NCI-H510A treated with DMSO at 0.1 percent for 48 hours (cell line): ENCODE measurements at regions not wholly inside any gene's neighbourhood (a gene's known extent, or its start where the extent isn't known, plus 50 kb on each side); places are given as distances from the start of the nearest gene placed in this dataset.

Experiments
- DNase-seq: peaks from one replicate; lab custom pipeline; 2025; lab: John Stamatoyannopoulos, UW

- DNase-seq, result no peak
These were observed 446.8 kb downstream of the COL11A1 start for GRCh38 chr1:102661481-102661880.

DNA sequence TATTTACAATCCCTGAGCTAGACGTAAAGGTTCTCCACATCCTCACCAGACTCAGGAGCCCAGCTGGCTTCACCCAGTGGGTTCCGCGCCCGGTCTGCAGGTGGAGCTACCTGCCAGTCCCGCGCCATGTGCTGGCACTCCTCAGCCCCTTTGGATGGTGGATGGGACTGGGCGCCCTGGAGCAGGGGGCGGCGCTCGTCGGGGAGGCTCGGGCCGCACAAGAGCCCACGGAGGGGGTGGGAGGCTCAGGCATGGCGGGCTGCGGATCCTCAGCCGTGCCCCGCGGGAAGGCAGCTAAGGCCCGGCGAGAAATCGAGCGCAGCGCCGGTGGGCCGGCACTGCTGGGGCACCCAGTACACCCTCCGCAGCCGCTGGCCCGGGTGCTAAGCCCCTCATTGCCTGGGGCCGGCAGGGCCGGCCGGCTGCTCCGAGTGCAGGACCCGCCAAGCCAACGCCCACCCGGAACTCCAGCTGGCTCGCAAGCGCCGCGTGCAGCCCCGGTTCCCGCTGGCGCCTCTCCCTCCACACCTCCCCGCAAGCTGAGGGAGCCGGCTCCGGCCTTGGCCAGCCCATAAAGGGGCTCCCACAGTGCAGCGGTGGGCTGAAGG lies 448.3 kb downstream of the COL11A1 start:
- DNase-seq, result peak; percentile 30

DNA sequence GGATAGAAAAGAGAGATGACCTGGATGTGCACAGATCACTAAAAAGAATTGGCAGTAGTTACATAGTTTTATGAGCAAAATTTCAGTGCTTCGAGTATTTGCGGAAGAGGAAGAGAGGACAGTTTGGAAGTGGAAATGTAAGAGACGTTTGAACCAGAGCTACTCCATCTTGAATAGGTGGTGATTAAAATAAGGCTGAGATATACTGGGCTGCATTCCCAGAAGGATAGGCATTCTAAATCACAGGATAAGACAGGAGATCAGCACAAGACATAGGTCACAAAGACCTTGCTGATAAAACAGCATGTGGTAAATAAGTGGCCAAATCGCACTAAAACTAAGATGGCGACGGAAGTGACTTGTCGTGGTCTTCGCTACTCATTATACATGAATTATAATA lies 453.3 kb downstream of the COL11A1 start:
- no peak for DNase-seq

DNA sequence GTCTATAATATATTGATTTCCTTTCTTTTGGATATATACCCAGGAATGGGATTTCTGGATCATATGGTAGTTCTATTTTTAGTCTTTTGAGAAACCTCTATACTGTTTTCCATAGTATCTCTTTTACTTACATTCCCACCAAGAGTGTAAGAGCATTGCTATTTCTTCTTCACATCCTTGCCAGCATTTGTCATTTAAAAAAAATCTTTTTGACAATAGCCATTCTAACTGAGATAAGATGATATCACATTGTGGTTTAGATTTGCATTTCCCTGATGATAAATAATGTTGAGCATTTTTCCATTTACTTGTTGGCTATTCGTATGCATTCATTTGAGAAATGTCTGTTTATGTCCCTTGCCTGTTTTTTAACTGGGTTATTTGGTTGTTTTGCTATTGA lies 467.4 kb downstream of the COL11A1 start:
- no peak for DNase-seq

DNA sequence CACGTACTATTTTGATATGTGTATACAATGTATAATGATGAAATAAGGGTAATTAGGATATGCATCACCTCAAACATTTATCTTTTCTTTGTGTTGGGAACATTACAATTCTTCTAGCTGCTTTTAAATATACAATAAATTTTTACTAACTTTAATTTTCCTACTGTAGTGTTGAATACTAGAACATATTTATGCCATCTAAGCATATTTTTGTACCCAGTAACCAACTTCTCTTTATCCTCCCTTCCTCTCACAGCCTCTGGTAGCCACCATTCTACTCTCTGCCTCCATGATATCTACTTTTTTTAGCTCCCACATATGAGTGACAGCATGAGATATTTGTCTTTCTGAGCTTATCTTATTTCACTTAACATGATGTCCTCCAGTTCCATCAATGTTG lies 468.0 kb downstream of the COL11A1 start:
- DNase-seq, result no peak

DNA sequence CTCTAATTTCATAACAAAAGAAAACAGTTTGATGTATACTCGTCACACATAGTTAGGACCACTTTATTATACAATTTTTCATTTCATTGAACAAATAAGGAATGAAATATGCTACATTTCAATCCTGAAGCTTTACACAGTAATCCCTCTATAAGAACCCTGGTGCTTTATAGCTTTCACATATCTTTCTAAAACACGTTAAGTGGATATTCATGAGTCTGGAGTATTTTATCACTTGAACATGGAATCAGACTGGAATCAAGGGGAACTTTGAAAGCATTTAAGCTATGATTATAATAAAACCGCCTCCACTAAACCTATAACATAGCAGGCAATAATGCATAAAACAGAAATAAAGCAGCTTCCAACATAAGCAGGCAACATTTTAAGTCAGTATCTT lies 476.6 kb downstream of the COL11A1 start:
- no peak for DNase-seq

DNA sequence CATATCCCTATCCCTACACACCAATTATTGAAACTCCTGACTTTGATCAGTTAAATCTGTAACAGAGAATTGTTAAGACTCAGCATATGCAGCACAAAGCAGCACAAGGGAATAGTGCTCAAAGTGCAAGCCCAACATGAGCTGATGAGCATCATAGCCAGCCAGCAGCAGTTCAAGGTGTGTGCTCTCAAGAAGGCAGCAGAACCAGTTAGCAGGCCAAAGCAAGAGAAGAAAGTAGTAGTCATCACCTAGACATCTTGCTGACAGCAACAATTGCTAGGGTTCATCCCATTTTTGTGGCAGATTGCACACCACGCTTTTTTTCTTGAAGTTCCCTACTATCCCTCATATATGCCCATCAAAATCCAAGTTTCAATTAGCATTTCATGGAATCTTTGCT lies 478.3 kb downstream of the COL11A1 start:
- DNase-seq, result no peak

DNA sequence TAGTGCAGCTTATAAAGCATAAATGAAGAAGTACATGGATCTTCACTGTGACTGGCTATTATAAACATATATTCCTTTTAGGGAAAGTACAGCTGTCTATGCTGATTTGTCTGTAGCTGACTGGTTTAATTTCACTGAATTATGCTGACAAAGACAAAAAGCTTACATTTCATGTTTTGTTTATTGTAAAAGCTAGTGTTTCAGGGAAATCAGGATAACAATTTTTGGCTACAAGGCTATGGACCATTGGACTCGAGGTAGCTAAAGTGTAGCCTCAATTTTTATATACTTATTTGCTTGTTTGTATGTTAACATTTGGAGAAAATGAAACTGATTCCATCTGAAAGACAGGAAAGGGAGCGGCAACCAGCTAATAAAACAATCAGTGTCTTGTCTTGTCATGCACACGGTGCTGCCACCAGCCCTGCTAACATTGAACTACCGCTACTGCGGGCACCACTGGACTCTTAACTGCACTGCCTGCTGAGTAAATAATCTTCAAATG lies 480.2 kb downstream of the COL11A1 start:
- peak; percentile 81 for DNase-seq

GRCh38 chr1:102627145-102627544 lies 481.2 kb downstream of the COL11A1 start:
- DNase-seq, result no peak

DNA sequence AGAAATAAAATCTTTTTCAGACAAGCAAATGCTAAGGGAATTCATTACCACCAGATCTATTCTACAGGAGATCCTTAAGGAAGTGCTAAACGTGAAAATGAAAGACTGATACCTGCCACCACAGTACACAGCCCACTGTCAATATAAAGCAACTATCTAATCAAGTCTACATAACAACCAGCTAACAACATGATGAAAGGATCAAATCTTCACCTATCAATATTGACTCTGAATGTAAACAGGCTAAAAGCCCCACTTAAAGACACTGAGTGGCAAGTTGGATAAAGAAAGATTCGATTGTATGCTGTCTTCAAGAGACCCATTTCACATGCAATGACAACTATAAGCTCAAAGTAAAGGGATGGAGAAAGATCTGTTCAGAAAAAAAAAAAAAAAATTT lies 492.4 kb downstream of the COL11A1 start:
- DNase-seq, result no peak

GRCh38 chr1:102595106-102595505 lies 513.2 kb downstream of the COL11A1 start:
- no peak for DNase-seq

- DNase-seq, result no peak
These were observed 515.0 kb downstream of the COL11A1 start for GRCh38 chr1:102593276-102593675.

DNA sequence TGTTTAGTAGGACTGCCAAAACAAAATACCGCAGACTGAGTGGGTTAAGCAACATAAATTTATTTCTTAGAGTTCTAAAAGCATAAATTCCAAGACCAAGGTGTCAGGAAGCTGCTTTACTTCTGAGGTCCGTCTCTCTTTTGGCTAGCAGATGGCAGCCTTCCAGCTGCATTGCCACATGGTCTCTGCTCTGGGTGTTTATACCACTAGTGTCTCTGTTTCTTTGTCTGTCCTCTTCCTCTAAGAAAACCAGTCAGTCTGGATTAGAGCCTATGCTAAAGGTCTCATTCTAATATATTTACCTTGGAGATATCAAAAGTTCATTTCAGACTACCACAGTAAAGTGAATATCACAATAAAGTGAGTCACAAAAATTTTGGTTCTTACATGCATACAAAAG lies 519.8 kb downstream of the COL11A1 start:
- peak; percentile 22 for DNase-seq

DNA sequence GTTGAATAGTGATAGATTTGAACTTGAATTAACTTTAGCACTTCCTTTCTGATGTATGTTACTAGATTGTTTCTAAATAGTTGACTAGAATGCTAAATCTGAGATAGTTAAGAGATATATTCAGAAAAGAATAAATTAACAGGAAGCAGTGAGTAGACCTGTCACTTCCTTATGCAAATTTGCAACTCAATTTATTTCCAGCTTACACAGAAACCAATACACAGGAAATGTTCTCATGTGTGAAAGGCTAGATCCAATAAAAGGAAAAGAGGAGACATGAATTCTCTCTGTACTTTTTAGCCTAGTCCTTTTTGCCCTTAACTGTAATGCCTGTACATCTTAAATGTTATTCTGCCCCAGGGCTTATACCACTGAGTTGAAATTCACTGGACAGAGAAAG lies 522.3 kb downstream of the COL11A1 start:
- no peak for DNase-seq

DNA sequence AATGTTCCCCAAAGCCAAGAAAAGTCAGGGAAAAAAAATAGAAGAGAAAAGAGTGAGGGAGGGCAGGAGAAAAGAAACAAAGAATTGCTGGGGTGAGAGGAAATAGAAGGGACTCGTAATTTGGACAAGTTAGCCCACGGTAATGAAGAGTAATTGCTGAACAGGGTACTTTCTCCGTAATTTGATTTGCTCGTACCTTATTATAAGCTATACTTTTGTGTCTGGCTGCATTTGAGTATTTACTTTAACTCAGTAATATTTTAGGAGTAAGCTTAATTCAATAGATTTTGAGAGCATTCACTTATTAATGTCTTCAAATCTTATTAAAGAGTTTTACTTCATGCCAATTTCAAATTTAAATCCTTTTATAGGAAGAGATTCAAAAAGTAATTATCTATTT lies 527.5 kb downstream of the COL11A1 start:
- DNase-seq, result no peak

DNA sequence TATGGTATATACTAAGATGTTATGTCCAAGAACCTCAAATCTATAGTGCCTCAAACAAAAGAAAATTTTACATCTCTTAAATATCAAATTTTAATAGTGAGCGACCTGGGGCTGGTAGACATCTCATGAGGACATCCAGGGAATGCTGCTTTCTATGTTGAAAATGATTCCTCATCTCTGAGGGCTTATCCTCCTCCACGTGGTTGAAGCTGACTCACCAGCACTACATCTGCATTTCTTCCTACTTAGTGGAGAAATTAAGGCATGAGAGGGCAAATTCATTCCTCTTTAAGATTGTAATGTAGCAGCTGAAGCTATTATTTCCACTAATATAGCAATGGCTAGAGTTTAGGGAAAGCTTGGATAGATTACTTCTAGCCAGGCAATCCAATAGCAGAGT lies 529.5 kb downstream of the COL11A1 start:
- no peak for DNase-seq

DNA sequence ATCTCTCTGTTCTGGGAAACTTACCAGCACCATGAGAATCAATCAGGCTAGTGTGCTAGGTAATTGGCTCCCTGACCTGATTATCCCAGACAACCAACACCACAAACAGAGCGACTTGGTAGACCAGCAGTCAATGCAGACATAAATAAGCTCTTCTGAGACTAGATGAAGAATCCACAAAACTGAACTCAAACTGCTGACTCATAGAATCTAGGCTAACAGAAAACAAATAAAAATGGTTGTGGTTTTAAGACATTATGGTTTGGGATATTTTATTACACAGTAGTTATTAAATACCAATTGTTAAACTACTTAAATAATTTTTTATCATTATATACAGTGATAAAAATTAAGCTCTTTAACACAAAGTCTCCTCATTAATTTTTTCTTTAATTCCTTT lies 535.7 kb downstream of the COL11A1 start:
- DNase-seq, result no peak

GRCh38 chr1:102566182-102566581 lies 542.1 kb downstream of the COL11A1 start:
- DNase-seq, result no peak

- no peak for DNase-seq
These were observed 545.9 kb downstream of the COL11A1 start for GRCh38 chr1:102562380-102562779.

GRCh38 chr1:102550729-102551384 lies 554.1 kb upstream of the OLFM3 start:
- DNase-seq, result no peak

GRCh38 chr1:102546251-102546650 lies 549.5 kb upstream of the OLFM3 start:
- no peak for DNase-seq

DNA sequence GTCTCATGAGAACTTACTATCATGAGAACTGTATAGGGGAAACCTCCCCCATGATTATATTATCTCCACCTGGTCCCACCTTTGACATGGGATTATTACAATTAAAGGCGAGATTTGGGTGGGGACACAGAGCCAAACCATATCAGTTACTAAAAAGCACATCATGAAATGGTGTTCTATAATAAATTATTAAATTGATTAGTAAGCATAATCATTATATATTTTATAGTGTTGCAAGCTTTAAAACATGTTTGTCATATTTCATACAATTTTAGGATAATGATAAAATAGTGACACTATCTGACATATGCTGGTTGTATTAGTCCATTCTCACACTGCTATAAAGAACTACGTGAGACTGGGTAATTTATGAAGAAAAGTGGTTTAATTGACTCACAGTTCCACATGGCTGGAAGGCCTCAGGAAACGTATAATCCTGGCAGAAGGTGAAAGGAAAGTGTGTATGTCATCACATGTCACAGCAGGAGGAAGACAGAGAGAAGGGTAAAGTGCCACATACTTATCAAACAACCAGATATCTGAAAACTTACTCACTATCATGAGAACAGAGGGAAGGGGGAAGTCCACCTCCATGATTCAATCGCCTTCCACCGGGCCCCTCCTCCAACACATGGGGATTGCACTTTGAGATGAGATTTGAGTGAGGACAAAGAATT lies 539.2 kb upstream of the OLFM3 start:
- no peak for DNase-seq

DNA sequence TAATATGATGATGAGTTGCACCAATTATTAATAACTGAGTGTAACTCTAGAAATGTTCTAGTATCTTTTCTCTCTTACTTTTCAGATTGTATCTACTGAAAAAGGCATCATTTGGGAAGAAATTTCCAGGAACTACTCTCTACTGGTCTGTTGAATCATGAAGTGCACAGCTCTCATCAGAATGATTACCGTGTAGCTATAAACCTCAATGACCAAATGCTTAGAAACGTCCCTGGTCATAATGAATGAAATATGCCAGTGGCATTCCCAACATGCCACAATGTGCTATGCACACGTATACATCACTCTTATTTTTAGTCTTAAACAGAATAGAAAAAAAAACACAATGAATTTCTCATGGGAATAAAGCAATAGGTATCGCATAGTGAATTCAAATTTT lies 534.3 kb upstream of the OLFM3 start:
- no peak for DNase-seq
